ENCODE measurements at regions not wholly inside any gene's neighbourhood (a gene's known extent, or its start where the extent isn't known, plus 50 kb on each side); places are given as distances from the start of the nearest gene placed in this dataset.

- H3K4me3 Mint-ChIP-seq = no peak overlapping the region
- no peak overlapping the region for H3K27ac Mint-ChIP-seq
- POLR2A ChIA-PET = no interaction called here
- no peaks in the 10 kb centered on the region; the same call in 1 of the 2 replicates for H3K27me3 Mint-ChIP-seq (ENCODE audit: low read depth)
- no peak for DNase-seq (ENCODE audit: low spot score)
- H3K36me3 Mint-ChIP-seq = no peaks in the 10 kb centered on the region
- no peak for TF ChIP-seq GRHL2 (CRISPR knock-in tag; IDR thresholded peaks at IDR 0.05; ENCODE audit: insufficient replicate concordance, severe bottlenecking)
- TF ChIP-seq HMGA2 (CRISPR knock-in tag; IDR thresholded peaks at IDR 0.05) = no peak
- CTCF ChIA-PET = no interaction called here
- no peaks in the 10 kb centered on the region for H3K4me1 Mint-ChIP-seq
- ATAC-seq = no peak
- no peaks in the 10 kb centered on the region for H3K9me3 Mint-ChIP-seq
Measured at GRCh38 chr12:111253213-111253612, 115.7 kb downstream of the PHETA1 start.

GRCh38 chr12:111251787-111252186 lies 117.1 kb downstream of the PHETA1 start:
- no peaks in the 10 kb centered on the region for H3K36me3 Mint-ChIP-seq
- H3K4me1 Mint-ChIP-seq = no peaks in the 10 kb centered on the region
- H3K27me3 Mint-ChIP-seq (ENCODE audit: low read depth) = no peaks in the 10 kb centered on the region; the same call in 1 of the 2 replicates
- H3K4me3 Mint-ChIP-seq = no peak overlapping the region
- H3K27ac Mint-ChIP-seq = no peak overlapping the region
- CTCF ChIA-PET = interaction anchor here (1.0 to 3.0 kb wide), 2 partner anchors 20 to 47 kb away, joined by 3 to 15 read pairs; no protein-coding TSS in a partner anchor
- no peak for DNase-seq (ENCODE audit: low spot score)
- H3K9me3 Mint-ChIP-seq = no peaks in the 10 kb centered on the region
- ATAC-seq = no peak
- POLR2A ChIA-PET = no interaction called here
- TF ChIP-seq ZNF121 (CRISPR knock-in tag; IDR thresholded peaks at IDR 0.05) (peak; percentile 63; the same call in 1 of the 2 replicates), ATF1 (CRISPR knock-in tag; IDR thresholded peaks at IDR 0.05) (no peak)

- Mint-ChIP-seq H3K27me3 (ENCODE audit: low read depth) (0 out of 2 replicates have a peak, but pooled peaks cover 1% of the 10 kb centered on the region), H3K27ac (peak overlapping the region; percentile 44; the same call in 1 of the 2 replicates), H3K4me3 (no peak overlapping the region), H3K4me1 (no peaks in the 10 kb centered on the region), H3K36me3 (no peaks in the 10 kb centered on the region), H3K9me3 (no peaks in the 10 kb centered on the region)
- TF ChIP-seq ZNF219 (CRISPR knock-in tag; IDR thresholded peaks at IDR 0.05; ENCODE audit: borderline replicate concordance) (no peak), ZNF423 (CRISPR knock-in tag; IDR thresholded peaks at IDR 0.05) (no peak), NFE2L1 (CRISPR knock-in tag; IDR thresholded peaks at IDR 0.05) (no peak), GRHL2 (CRISPR knock-in tag; IDR thresholded peaks at IDR 0.05; ENCODE audit: insufficient replicate concordance, severe bottlenecking) (no peak), PRDM15 (CRISPR knock-in tag; IDR thresholded peaks at IDR 0.05) (no peak), ZBTB21 (CRISPR knock-in tag; IDR thresholded peaks at IDR 0.05; ENCODE audit: borderline replicate concordance) (no peak), NFYB (CRISPR knock-in tag; conservative IDR thresholded peaks at IDR 0.05; ENCODE audit: low read depth) (no peak), ZSCAN18 (CRISPR knock-in tag; IDR thresholded peaks at IDR 0.05) (no peak), ARID4B (CRISPR knock-in tag; IDR thresholded peaks at IDR 0.05; ENCODE audit: borderline replicate concordance) (no peak), ZNF317 (CRISPR knock-in tag; IDR thresholded peaks at IDR 0.05; ENCODE audit: borderline replicate concordance, low read depth) (no peak)
- CTCF ChIA-PET = interaction anchor here (1.0 to 3.0 kb wide), 2 partner anchors 23 to 48 kb away, joined by 5 to 15 read pairs; no protein-coding TSS in a partner anchor
- POLR2A ChIA-PET = no interaction called here
- DNase-seq (ENCODE audit: low spot score) (no peak), ATAC-seq (no peak)
Measured at GRCh38 chr12:111251058-111251730, 117.7 kb downstream of the PHETA1 start.
